ENCODE measurements at regions not wholly inside any gene's neighbourhood (a gene's known extent, or its start where the extent isn't known, plus 50 kb on each side); places are given as distances from the start of the nearest gene placed in this dataset.

- POLR2A ChIA-PET: no interaction called here
- no peak overlapping the region for H3K4me3 Mint-ChIP-seq
These were observed 584.3 kb downstream of the CAAP1 start for GRCh38 chr9:26308328-26308727.

GRCh38 chr9:26301659-26302058 lies 590.9 kb downstream of the CAAP1 start:
- H3K9me3 Mint-ChIP-seq: peaks cover 7% of the 10 kb centered on the region
- H3K36me3 Mint-ChIP-seq (ENCODE audit: low read depth): no peaks in the 10 kb centered on the region
- H3K27me3 Mint-ChIP-seq: no peaks in the 10 kb centered on the region
- CTCF ChIA-PET: no interaction called here
- no peaks in the 10 kb centered on the region for H3K4me1 Mint-ChIP-seq
- H3K27ac Mint-ChIP-seq: no peak overlapping the region
- no peak overlapping the region for H3K4me3 Mint-ChIP-seq
- POLR2A ChIA-PET: no interaction called here
- DNase-seq: no peak

More at GRCh38 chr9:26308328-26308727, 584.3 kb downstream of the CAAP1 start:
- DNase-seq: no peak
- Mint-ChIP-seq H3K27me3 (no peaks in the 10 kb centered on the region), H3K9me3 (peaks cover 7% of the 10 kb centered on the region), H3K4me1 (no peaks in the 10 kb centered on the region), H3K27ac (no peak overlapping the region), H3K36me3 (ENCODE audit: low read depth) (no peaks in the 10 kb centered on the region)
- CTCF ChIA-PET: no interaction called here

DNA sequence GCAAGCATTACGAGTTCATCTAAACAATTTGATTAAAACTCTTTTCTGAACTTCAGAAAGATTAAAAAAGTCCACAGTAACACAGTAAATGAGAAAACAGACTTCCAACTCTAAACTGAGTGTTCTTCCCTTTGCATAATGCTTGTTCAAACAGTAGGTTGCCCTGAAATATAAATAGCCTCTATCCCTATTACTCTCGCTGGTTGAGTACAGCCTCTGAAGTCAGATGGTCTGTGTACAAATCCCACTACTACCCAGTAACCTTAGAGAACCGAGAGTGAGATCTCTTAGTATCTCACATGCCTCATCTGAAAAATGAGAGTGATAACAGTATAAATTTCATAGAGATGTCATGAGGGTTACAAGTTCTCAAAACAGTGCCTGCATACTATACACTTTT lies 591.6 kb downstream of the CAAP1 start:
- no peaks in the 10 kb centered on the region for H3K4me1 Mint-ChIP-seq
- no peaks in the 10 kb centered on the region for H3K27me3 Mint-ChIP-seq
- no peak overlapping the region for H3K27ac Mint-ChIP-seq
- ChIA-PET POLR2A (no interaction called here), CTCF (no interaction called here)
- no peak overlapping the region for H3K4me3 Mint-ChIP-seq
- no peak for DNase-seq
- H3K9me3 Mint-ChIP-seq: peaks cover 5% of the 10 kb centered on the region
- no peaks in the 10 kb centered on the region for H3K36me3 Mint-ChIP-seq (ENCODE audit: low read depth)

- H3K27ac Mint-ChIP-seq: no peak overlapping the region
- no peaks in the 10 kb centered on the region for H3K36me3 Mint-ChIP-seq (ENCODE audit: low read depth)
- H3K27me3 Mint-ChIP-seq: no peaks in the 10 kb centered on the region
- ChIA-PET CTCF (no interaction called here), POLR2A (no interaction called here)
- DNase-seq: no peak
- H3K4me3 Mint-ChIP-seq: no peak overlapping the region
- no peaks in the 10 kb centered on the region for H3K4me1 Mint-ChIP-seq
- peaks cover 8% of the 10 kb centered on the region for H3K9me3 Mint-ChIP-seq
These were observed 595.6 kb downstream of the CAAP1 start for GRCh38 chr9:26296910-26297572.

- H3K36me3 Mint-ChIP-seq (ENCODE audit: low read depth): no peaks in the 10 kb centered on the region
- no peaks in the 10 kb centered on the region for H3K27me3 Mint-ChIP-seq
- no peak overlapping the region for H3K27ac Mint-ChIP-seq
- CTCF ChIA-PET: no interaction called here
- no peaks in the 10 kb centered on the region for H3K4me1 Mint-ChIP-seq
- no peak for DNase-seq
- no peak overlapping the region for H3K4me3 Mint-ChIP-seq
- POLR2A ChIA-PET: no interaction called here
- peaks cover 9% of the 10 kb centered on the region for H3K9me3 Mint-ChIP-seq
These were observed 599.7 kb downstream of the CAAP1 start for GRCh38 chr9:26292943-26293342.

- Mint-ChIP-seq H3K4me1 (no peaks in the 10 kb centered on the region), H3K9me3 (peaks cover 4% of the 10 kb centered on the region), H3K27ac (no peak overlapping the region), H3K36me3 (ENCODE audit: low read depth) (no peaks in the 10 kb centered on the region), H3K27me3 (no peaks in the 10 kb centered on the region), H3K4me3 (no peak overlapping the region)
- ChIA-PET CTCF (no interaction called here), POLR2A (no interaction called here)
- DNase-seq: no peak
These were observed 593.4 kb upstream of the TUSC1 start for GRCh38 chr9:26271495-26272122.

- Mint-ChIP-seq H3K4me1 (no peaks in the 10 kb centered on the region), H3K27me3 (no peaks in the 10 kb centered on the region), H3K9me3 (peaks cover 4% of the 10 kb centered on the region), H3K36me3 (ENCODE audit: low read depth) (no peaks in the 10 kb centered on the region), H3K4me3 (no peak overlapping the region), H3K27ac (no peak overlapping the region)
- POLR2A ChIA-PET: no interaction called here
- no peak for DNase-seq
- CTCF ChIA-PET: no interaction called here
These were observed 588.0 kb upstream of the TUSC1 start for GRCh38 chr9:26266146-26266793.

DNA sequence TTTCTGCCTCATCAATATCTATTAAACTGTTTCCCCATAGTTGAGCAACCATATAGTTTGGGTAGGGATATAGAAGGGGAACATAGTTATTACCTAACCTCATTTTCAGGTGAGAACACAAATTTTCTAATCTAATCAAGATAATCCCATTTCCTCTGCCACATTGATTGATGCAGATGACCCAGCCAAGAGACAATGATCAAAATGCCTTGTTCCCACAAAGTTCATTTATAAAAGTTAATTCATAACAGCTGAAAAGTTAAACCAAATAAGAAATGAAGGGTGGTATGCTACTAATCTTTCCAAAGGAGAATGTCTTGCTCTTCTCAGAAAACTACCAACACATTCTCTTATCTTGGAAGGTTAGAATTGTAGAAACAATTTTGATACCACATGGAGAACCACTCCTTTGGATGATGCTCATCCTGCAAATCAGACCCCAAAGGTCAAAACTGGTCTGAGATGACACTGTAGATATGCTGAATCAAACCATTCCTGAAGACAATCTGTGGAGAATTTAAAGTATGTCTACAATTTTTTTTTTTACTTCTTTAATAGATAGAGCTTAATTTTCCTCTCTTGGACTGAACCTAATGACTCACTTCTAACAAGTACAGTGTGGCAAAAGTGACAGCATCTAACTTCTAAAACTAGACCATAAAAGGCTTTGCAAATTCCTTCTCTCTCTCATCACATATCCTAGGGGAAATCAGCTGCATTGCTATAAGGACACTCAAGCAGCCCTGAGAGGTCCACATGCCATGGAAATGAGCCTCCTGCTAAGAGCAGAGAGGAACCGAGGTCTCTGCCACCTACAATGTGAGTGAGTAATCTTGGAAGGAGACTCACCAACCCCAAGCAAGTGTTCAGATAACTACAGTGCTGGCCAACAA lies 586.7 kb upstream of the TUSC1 start:
- POLR2A ChIA-PET: no interaction called here
- Mint-ChIP-seq H3K27ac (no peak overlapping the region), H3K27me3 (no peaks in the 10 kb centered on the region), H3K36me3 (ENCODE audit: low read depth) (no peaks in the 10 kb centered on the region), H3K4me3 (no peak overlapping the region), H3K4me1 (no peaks in the 10 kb centered on the region), H3K9me3 (peaks cover 4% of the 10 kb centered on the region)
- DNase-seq: no peak
- CTCF ChIA-PET: no interaction called here

- Mint-ChIP-seq H3K9me3 (peaks cover 4% of the 10 kb centered on the region), H3K27me3 (no peaks in the 10 kb centered on the region), H3K4me3 (no peak overlapping the region), H3K4me1 (no peaks in the 10 kb centered on the region), H3K36me3 (ENCODE audit: low read depth) (no peaks in the 10 kb centered on the region), H3K27ac (no peak overlapping the region)
- ChIA-PET CTCF (no interaction called here), POLR2A (no interaction called here)
- no peak for DNase-seq
These were observed 585.2 kb upstream of the TUSC1 start for GRCh38 chr9:26263478-26263877.

- Mint-ChIP-seq H3K4me3 (no peak overlapping the region), H3K27me3 (no peaks in the 10 kb centered on the region)
These were observed 584.3 kb upstream of the TUSC1 start for GRCh38 chr9:26262421-26263107.

GRCh38 chr9:26261503-26262330 lies 583.5 kb upstream of the TUSC1 start:
- no peak overlapping the region for H3K4me3 Mint-ChIP-seq

More at GRCh38 chr9:26262421-26263107, 584.3 kb upstream of the TUSC1 start:
- Mint-ChIP-seq H3K4me1 (no peaks in the 10 kb centered on the region), H3K27ac (no peak overlapping the region), H3K9me3 (peaks cover 4% of the 10 kb centered on the region), H3K36me3 (ENCODE audit: low read depth) (no peaks in the 10 kb centered on the region)
- POLR2A ChIA-PET: no interaction called here
- no peak for DNase-seq
- CTCF ChIA-PET: no interaction called here

GRCh38 chr9:26260238-26260637 lies 582.0 kb upstream of the TUSC1 start:
- H3K27me3 Mint-ChIP-seq: no peaks in the 10 kb centered on the region
- H3K27ac Mint-ChIP-seq: no peak overlapping the region
- ChIA-PET CTCF (no interaction called here), POLR2A (no interaction called here)
- no peaks in the 10 kb centered on the region for H3K36me3 Mint-ChIP-seq (ENCODE audit: low read depth)
- no peak for DNase-seq
- no peaks in the 10 kb centered on the region for H3K4me1 Mint-ChIP-seq
- no peak overlapping the region for H3K4me3 Mint-ChIP-seq
- H3K9me3 Mint-ChIP-seq: no peaks in the 10 kb centered on the region

More at GRCh38 chr9:26261503-26262330, 583.5 kb upstream of the TUSC1 start:
- Mint-ChIP-seq H3K4me1 (no peaks in the 10 kb centered on the region), H3K36me3 (ENCODE audit: low read depth) (no peaks in the 10 kb centered on the region), H3K27me3 (no peaks in the 10 kb centered on the region), H3K27ac (no peak overlapping the region), H3K9me3 (no peaks in the 10 kb centered on the region)
- POLR2A ChIA-PET: no interaction called here
- no peak for DNase-seq
- CTCF ChIA-PET: no interaction called here

Measured in activated CD4-positive, alpha-beta memory T cell treated with anti-CD3 and anti-CD28 coated beads, Interleukin-2, amount 10 ng/mL, durations not matched to agents 7 days and 5 days (primary cell).